GM12865 (cell line): ENCODE measurements at regions not wholly inside any gene's neighbourhood (a gene's known extent, or its start where the extent isn't known, plus 50 kb on each side); places are given as distances from the start of the nearest gene placed in this dataset.
A peak's percentile ranks its signal among the peaks of the same experiment; 100 is the strongest.
"Not testable (repeated sequence)": the region's sequence is repeated elsewhere in the genome, so short reads cannot be mapped to it uniquely, and the experiment has no call there.

Experiments used
- DNase-seq: peaks from one replicate; pipeline ENCODE4 v3.0.0; 2010; ENCODE audit warnings: low read depth
- H3K4me3 ChIP-seq: 2 replicates; pipeline ENCODE4 v1.5.1; 2011; ENCODE audit warnings: mild to moderate bottlenecking, low read depth, low read length, control low read depth
- CTCF ChIP-seq: IDR thresholded peaks from 2 replicates; pipeline ENCODE4 v1.5.1; 2011; ENCODE audit warnings: low read length, control low read depth, low read depth, inconsistent platforms; ENCODE audit not compliant: insufficient read depth; ENCODE audit errors: missing control alignments

- no peak overlapping the region for H3K4me3 ChIP-seq
- no peak for TF ChIP-seq CTCF
- no peak for DNase-seq
These were observed 88.5 kb upstream of the LCORL start for GRCh38 chr4:18110099-18110498.

GRCh38 chr4:18109676-18110075 lies 88.1 kb upstream of the LCORL start:
- no peak for DNase-seq
- H3K4me3 ChIP-seq, result no peak overlapping the region
- no peak for TF ChIP-seq CTCF

GRCh38 chr4:18107848-18108528 lies 86.4 kb upstream of the LCORL start:
- DNase-seq, H3K4me3 ChIP-seq: not testable (repeated sequence)

GRCh38 chr4:18106620-18107019 lies 85.1 kb upstream of the LCORL start:
- no peak for TF ChIP-seq CTCF
- no peak for DNase-seq
- no peak overlapping the region for H3K4me3 ChIP-seq

- TF ChIP-seq CTCF, result no peak
- no peak overlapping the region for H3K4me3 ChIP-seq
- DNase-seq, result peak; percentile 46
These were observed 83.8 kb upstream of the LCORL start for GRCh38 chr4:18105030-18106011.

DNA sequence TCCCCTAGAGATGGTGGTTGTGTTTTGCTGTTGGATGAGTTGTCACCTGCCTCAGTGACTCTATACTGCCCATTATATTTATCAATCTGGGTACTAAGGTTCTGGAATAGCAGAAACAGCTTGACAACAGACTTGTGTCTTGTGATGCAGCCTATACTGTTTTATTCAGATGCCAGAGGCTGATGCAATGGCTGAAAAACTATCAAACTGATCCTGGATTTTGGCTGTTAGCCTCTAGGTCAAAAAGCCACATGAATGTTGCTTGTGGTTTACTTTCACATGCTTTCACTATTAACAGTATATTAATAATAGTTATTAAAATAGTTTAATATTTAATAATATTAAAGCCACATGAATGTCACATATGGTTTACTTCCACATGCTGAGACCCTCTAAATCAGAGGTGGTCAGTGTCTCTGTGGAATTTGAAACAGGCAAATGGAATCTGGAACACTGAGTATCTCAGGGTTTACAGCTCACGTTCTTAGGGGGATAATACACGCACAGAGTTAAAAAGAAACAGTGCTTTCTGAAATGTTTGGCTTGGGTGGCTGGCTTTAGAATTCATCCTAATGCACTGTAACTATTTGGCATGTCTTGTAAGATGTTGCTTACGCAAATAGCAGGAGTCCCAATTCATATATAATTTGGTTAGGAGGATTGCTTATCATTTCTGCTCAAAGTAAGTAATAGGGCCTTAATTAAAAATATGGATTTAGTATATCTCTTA lies 82.5 kb upstream of the LCORL start:
- DNase-seq, result no peak
- H3K4me3 ChIP-seq, result no peak overlapping the region
- TF ChIP-seq CTCF, result no peak

GRCh38 chr4:18100657-18101056 lies 79.1 kb upstream of the LCORL start:
- no peak overlapping the region for H3K4me3 ChIP-seq
- no peak for TF ChIP-seq CTCF
- DNase-seq, result peak; percentile 30

DNA sequence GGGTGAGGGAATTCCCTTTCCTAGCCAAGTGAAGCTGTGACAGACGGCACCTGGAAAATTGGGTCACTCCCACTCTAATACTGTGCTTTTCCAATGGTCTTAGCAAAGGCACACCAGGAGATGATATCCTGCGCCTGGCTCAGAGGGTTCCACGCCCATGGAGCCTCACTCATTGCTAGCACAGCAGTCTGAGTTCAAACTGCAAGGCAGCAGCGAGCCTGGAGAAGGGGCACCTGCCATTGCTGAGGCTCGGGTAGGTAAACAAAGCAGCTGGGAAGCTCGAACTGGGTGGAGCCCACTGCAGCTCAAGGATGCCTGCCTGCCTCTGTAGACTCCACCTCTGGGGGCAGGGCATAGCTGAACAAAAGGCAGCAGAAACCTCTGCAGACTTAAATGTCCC lies 68.9 kb upstream of the LCORL start:
- not testable (repeated sequence) for DNase-seq, H3K4me3 ChIP-seq
